HepG2 (cell line): ENCODE measurements at regions not wholly inside any gene's neighbourhood (a gene's known extent, or its start where the extent isn't known, plus 50 kb on each side); places are given as distances from the start of the nearest gene placed in this dataset.

Source experiments
- ATAC-seq: fragments of 200-7000 bp; cut with Tn5 transposase; 3 replicates; pipeline ENCODE4 v1.9.1; 2020; ENCODE audit warnings: mild to moderate bottlenecking, moderate library complexity
- BruUV-seq: library from RNA; stranded (reverse); fragments of 400-500 nt; replicated peaks from 2 replicates; lab custom pipeline; 2021; lab: Mats Ljungman, UMichigan
- CTCF ChIA-PET: fragments of 300-600 bp; formaldehyde crosslinking; extraction: SDS; loops from one replicate; lab custom pipeline; 2021; ENCODE audit warnings: low total read pairs, inconsistent platforms, low intra/inter-chr PET ratio; lab: Yijun Ruan, JAX
- POLR2A ChIA-PET: fragments of 350-600 bp; sonication (Branson Sonifier 250); formaldehyde crosslinking; loops from one replicate; lab custom pipeline; 2020; ENCODE audit warnings: antibody characterized with exemption, inconsistent platforms; lab: Yijun Ruan, JAX
- DNase-seq: peaks from one replicate; pipeline ENCODE4 v3.0.0-alpha.2; 2015; ENCODE audit warnings: low spot score
- FAIRE-seq: peaks from 3 replicates; lab custom pipeline; 2011; peaks lifted over from hg19 to GRCh38; lab: Jason Lieb, UNC
- H2AFZ ChIP-seq: one replicate; pipeline ENCODE4 v1.6.1; 2011; ENCODE audit warnings: low read length, inconsistent platforms
- H3K27ac ChIP-seq: fragments of 300-600 bp; 3 replicates; pipeline ENCODE4 v1.8.0; 2011; ENCODE audit warnings: mixed run types, mild to moderate bottlenecking, mixed read lengths, low read length, inconsistent platforms; ENCODE audit not compliant: insufficient read depth; ENCODE audit errors: extremely low read length
- H3K27me3 ChIP-seq, 2 experiments: fragments of 200-600 bp in 1 of 2; 2 replicates in 1 of 2; 3 replicates in 1 of 2; pipeline versions ENCODE4 v1.6.0 to v1.8.0; 2011; ENCODE audit warnings: low read length in 2 of 2, mild to moderate bottlenecking in 2 of 2, moderate library complexity in 2 of 2, inconsistent platforms in 1 of 2; ENCODE audit not compliant: insufficient read depth in 2 of 2, control insufficient read depth in 1 of 2
- H3K36me3 ChIP-seq, 2 experiments: fragments of 200-600 bp in 1 of 2; replicated peaks in 1 of 2; 2 replicates in 1 of 2; 3 replicates in 1 of 2; pipeline versions ENCODE4 v1.5.1 to v1.8.0; 2011; ENCODE audit warnings: low read length in 2 of 2, inconsistent platforms in 1 of 2; ENCODE audit not compliant: insufficient read depth in 2 of 2, control insufficient read depth in 1 of 2
- H3K4me1 ChIP-seq: 2 replicates; pipeline ENCODE4 v1.5.1; 2012; ENCODE audit warnings: low read length, inconsistent platforms; ENCODE audit not compliant: insufficient read depth
- H3K4me2 ChIP-seq: 2 replicates; pipeline ENCODE4 v1.6.0; 2011; ENCODE audit warnings: low read depth, low read length, inconsistent platforms
- H3K4me3 ChIP-seq, 3 experiments: fragments of 200-600 bp in 1 of 3; sonication (generic), shearing (Covaris generic) in 1 of 3; replicated peaks in 1 of 3; 2 replicates each; pipeline ENCODE4 v1.5.1; 2011 to 2016; ENCODE audit warnings: low read length in 3 of 3, inconsistent platforms in 2 of 3, low read depth in 2 of 3, mild to moderate bottlenecking in 2 of 3, control low read depth in 1 of 3, mixed read lengths in 1 of 3; ENCODE audit not compliant: insufficient read depth in 1 of 3
- H3K79me2 ChIP-seq: one replicate; pipeline ENCODE4 v1.6.1; 2011; ENCODE audit warnings: low read length, inconsistent platforms; ENCODE audit not compliant: insufficient read depth
- H3K9ac ChIP-seq: 2 replicates; pipeline ENCODE4 v1.6.0; 2011; ENCODE audit warnings: mild to moderate bottlenecking, low read depth, low read length, inconsistent platforms; ENCODE audit not compliant: insufficient read depth
- H3K9me3 ChIP-seq: 2 replicates; pipeline ENCODE4 v1.5.1; 2012; ENCODE audit warnings: mild to moderate bottlenecking, low read length
- H4K20me1 ChIP-seq: 2 replicates; pipeline ENCODE4 v1.6.0; 2011; ENCODE audit warnings: inconsistent platforms, mild to moderate bottlenecking, low read length, moderate library complexity; ENCODE audit not compliant: insufficient read depth
- KLF13 ChIP-seq: sonication (generic); formaldehyde crosslinking; IDR thresholded peaks from 2 replicates; pipeline ENCODE4 v1.4.0; 2020; ENCODE audit warnings: mild to moderate bottlenecking, missing genetic modification reagents
- RXRA ChIP-seq: sonication (generic); formaldehyde crosslinking; IDR thresholded peaks from 2 replicates; pipeline ENCODE4 v1.5.1; 2020; ENCODE audit warnings: missing genetic modification reagents
- SNAPC4 ChIP-seq: sonication (generic); formaldehyde crosslinking; IDR thresholded peaks from 2 replicates; pipeline ENCODE4 v1.4.0; 2020; ENCODE audit warnings: mild to moderate bottlenecking, missing genetic modification reagents
- ZNF33B ChIP-seq: sonication (generic); formaldehyde crosslinking; IDR thresholded peaks from 2 replicates; pipeline ENCODE4 v1.5.1; 2020; ENCODE audit warnings: mild to moderate bottlenecking, missing genetic modification reagents
- ZNF382 ChIP-seq: sonication (generic); formaldehyde crosslinking; IDR thresholded peaks from 2 replicates; pipeline ENCODE4 v1.5.0; 2020; ENCODE audit warnings: missing genetic modification reagents, mild to moderate bottlenecking, borderline replicate concordance
- ZNF574 ChIP-seq: sonication (generic); formaldehyde crosslinking; IDR thresholded peaks from 2 replicates; pipeline ENCODE4 v1.4.0; 2020; ENCODE audit warnings: missing genetic modification reagents
- ZNF577 ChIP-seq: sonication (generic); formaldehyde crosslinking; IDR thresholded peaks from 2 replicates; pipeline ENCODE4 v1.4.0; 2020; ENCODE audit warnings: mild to moderate bottlenecking, low read depth, missing genetic modification reagents, borderline replicate concordance
- ZNF766 ChIP-seq: sonication (generic); formaldehyde crosslinking; IDR thresholded peaks from 2 replicates; pipeline ENCODE4 v1.5.0; 2020; ENCODE audit warnings: missing genetic modification reagents, borderline replicate concordance
- ZNF792 ChIP-seq: IDR thresholded peaks from 2 replicates; pipeline ENCODE4 v1.6.1; 2016
- WGBS: methylation state at CpG from one replicate; pipeline ENCODE4 v1.1.6; 2017; ENCODE audit warnings: low lambda C conversion rate; 5-methylcytosine and 5-hydroxymethylcytosine counted together
- in situ Hi-C: cut with HindIII; loops from 2 replicates; pipeline ENCODE4 v1.10.0; 2017; ENCODE audit warnings: low pct_unique_long_range_greater_than_20kb; ENCODE audit not compliant: extremely low pct_ligation_motif_present
- intact Hi-C: fragments of 100-400 bp; cut with micrococcal nuclease; formaldehyde crosslinking; loops from one replicate; pipeline ENCODE4 v1.10.0; 2022; ENCODE audit not compliant: unreplicated experiment
- TF ChIP-seq, protein P1 (sequence below): IDR thresholded peaks from 2 replicates; pipeline ENCODE4 v1.6.1; 2018; ENCODE audit warnings: missing genetic modification reagents, mild to moderate bottlenecking, missing compliant biosample characterization

- FAIRE-seq (no peak), DNase-seq (no peak), ATAC-seq (no peak)
- Histone ChIP-seq H2AFZ (no peak overlapping the region), H3K4me3 (no peak overlapping the region), H3K27me3 (no peaks in the 10 kb centered on the region), H3K4me1 (no peaks in the 10 kb centered on the region), H3K4me2 (no peak overlapping the region), H3K36me3 (no peaks in the 10 kb centered on the region), H3K27ac (no peak overlapping the region), H3K9ac (no peak overlapping the region), H4K20me1 (no peaks in the 10 kb centered on the region), H3K79me2 (no peaks in the 10 kb centered on the region), H3K9me3 (peaks cover 7% of the 10 kb centered on the region; the same call in 1 of the 2 replicates)
- ChIA-PET CTCF (no interaction called here), POLR2A (no interaction called here)
- in situ Hi-C loops, result no loop called here
- BruUV-seq, result no TSS peak
- TF ChIP-seq RXRA (no peak), SNAPC4 (no peak), ZNF766 (CRISPR knock-in tag) (no peak), ZNF574 (CRISPR knock-in tag) (no peak), ZNF33B (CRISPR knock-in tag) (no peak), KLF13 (no peak), ZNF792 (CRISPR knock-in tag) (no peak), ZNF382 (no peak), ZNF577 (no peak)
- TF ChIP-seq, protein P1, sequence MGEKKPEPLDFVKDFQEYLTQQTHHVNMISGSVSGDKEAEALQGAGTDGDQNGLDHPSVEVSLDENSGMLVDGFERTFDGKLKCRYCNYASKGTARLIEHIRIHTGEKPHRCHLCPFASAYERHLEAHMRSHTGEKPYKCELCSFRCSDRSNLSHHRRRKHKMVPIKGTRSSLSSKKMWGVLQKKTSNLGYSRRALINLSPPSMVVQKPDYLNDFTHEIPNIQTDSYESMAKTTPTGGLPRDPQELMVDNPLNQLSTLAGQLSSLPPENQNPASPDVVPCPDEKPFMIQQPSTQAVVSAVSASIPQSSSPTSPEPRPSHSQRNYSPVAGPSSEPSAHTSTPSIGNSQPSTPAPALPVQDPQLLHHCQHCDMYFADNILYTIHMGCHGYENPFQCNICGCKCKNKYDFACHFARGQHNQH (CRISPR knock-in tag), result no peak
- 0% methylated on average over 2 of the region's 2 CpGs for WGBS
- intact Hi-C loops, result no loop called here
Observed at GRCh38 chr6:132877003-132877402, 62.6 kb downstream of the RPS12 start.
